Neural crest cell (in vitro differentiated cells): ENCODE measurements at regions not wholly inside any gene's neighbourhood (a gene's known extent, or its start where the extent isn't known, plus 50 kb on each side); places are given as distances from the start of the nearest gene placed in this dataset.
A peak's percentile ranks its signal among the peaks of the same experiment; 100 is the strongest.

Source experiments
- DNase-seq: peaks from one replicate; pipeline ENCODE4 v3.0.0; 2021; ENCODE audit warnings: low read depth, mixed read lengths, low spot score
- H3K27ac Mint-ChIP-seq: one replicate; pipeline ENCODE4 v1.8.0; 2021; ENCODE audit warnings: mild to moderate bottlenecking, mixed read lengths; ENCODE audit not compliant: unreplicated experiment
- H3K27me3 Mint-ChIP-seq: 2 replicates; pipeline ENCODE4 v1.8.0; 2021; ENCODE audit warnings: low read depth, mild to moderate bottlenecking, mixed read lengths
- H3K36me3 Mint-ChIP-seq: 2 replicates; pipeline ENCODE4 v1.8.0; 2021; ENCODE audit warnings: low read depth, mild to moderate bottlenecking, mixed read lengths
- H3K4me1 Mint-ChIP-seq: 2 replicates; pipeline ENCODE4 v1.8.0; 2021; ENCODE audit warnings: mixed read lengths
- H3K4me3 Mint-ChIP-seq: one replicate; pipeline ENCODE4 v1.8.0; 2021; ENCODE audit warnings: mild to moderate bottlenecking, mixed read lengths
- H3K9me3 Mint-ChIP-seq: 2 replicates; pipeline ENCODE4 v1.8.0; 2021; ENCODE audit warnings: mixed read lengths
- CTCF ChIP-seq: fragments of 200-600 bp; sonication (generic); conservative IDR thresholded peaks from 2 replicates; pipeline ENCODE4 v1.5.0; 2021; ENCODE audit warnings: antibody characterized with exemption, mild to moderate bottlenecking

- Mint-ChIP-seq H3K36me3 (peaks cover 2% of the 10 kb centered on the region), H3K27ac (no peak overlapping the region), H3K4me3 (no peak overlapping the region), H3K4me1 (no peaks in the 10 kb centered on the region), H3K27me3 (no peaks in the 10 kb centered on the region), H3K9me3 (peaks cover 4% of the 10 kb centered on the region)
- no peak for TF ChIP-seq CTCF
- DNase-seq: no peak
Measured at GRCh38 chr5:103847060-103847459, 284.5 kb upstream of the NUDT12 start.

GRCh38 chr5:103842936-103843335 is 280.3 kb upstream of the NUDT12 start:
- Mint-ChIP-seq H3K4me3 (no peak overlapping the region), H3K27ac (no peak overlapping the region), H3K9me3 (peaks cover 5% of the 10 kb centered on the region), H3K36me3 (peaks cover under 1% of the 10 kb centered on the region), H3K4me1 (peaks cover 5% of the 10 kb centered on the region), H3K27me3 (no peaks in the 10 kb centered on the region)
- no peak for DNase-seq
- no peak for TF ChIP-seq CTCF

- Mint-ChIP-seq H3K4me3 (no peak overlapping the region), H3K4me1 (peaks cover 5% of the 10 kb centered on the region), H3K36me3 (no peaks in the 10 kb centered on the region)
Measured at GRCh38 chr5:103840600-103840999, 278.0 kb upstream of the NUDT12 start.

GRCh38 chr5:103834216-103834615 is 271.6 kb upstream of the NUDT12 start:
- Mint-ChIP-seq H3K9me3 (peaks cover 7% of the 10 kb centered on the region), H3K4me1 (peaks cover 5% of the 10 kb centered on the region), H3K27ac (no peak overlapping the region), H3K4me3 (no peak overlapping the region), H3K27me3 (no peaks in the 10 kb centered on the region), H3K36me3 (no peaks in the 10 kb centered on the region)
- DNase-seq: no peak
- no peak for TF ChIP-seq CTCF

More at GRCh38 chr5:103840600-103840999, 278.0 kb upstream of the NUDT12 start:
- Mint-ChIP-seq H3K27me3 (no peaks in the 10 kb centered on the region), H3K9me3 (peaks cover 3% of the 10 kb centered on the region), H3K27ac (no peak overlapping the region)
- TF ChIP-seq CTCF: no peak
- no peak for DNase-seq

GRCh38 chr5:103829585-103829984 is 267.0 kb upstream of the NUDT12 start:
- Mint-ChIP-seq H3K9me3 (peaks cover 13% of the 10 kb centered on the region), H3K27ac (no peak overlapping the region), H3K4me3 (no peak overlapping the region), H3K36me3 (peaks cover 3% of the 10 kb centered on the region), H3K4me1 (no peaks in the 10 kb centered on the region), H3K27me3 (no peaks in the 10 kb centered on the region)
- peak; percentile 57 for TF ChIP-seq CTCF
- DNase-seq: no peak

GRCh38 chr5:103827976-103828375 is 265.4 kb upstream of the NUDT12 start:
- H3K4me3 Mint-ChIP-seq: no peak overlapping the region
- no peak for TF ChIP-seq CTCF
- peaks cover 9% of the 10 kb centered on the region for H3K9me3 Mint-ChIP-seq
- H3K4me1 Mint-ChIP-seq: no peaks in the 10 kb centered on the region
- H3K27me3 Mint-ChIP-seq: no peaks in the 10 kb centered on the region
- DNase-seq: no peak
- no peak overlapping the region for H3K27ac Mint-ChIP-seq
- H3K36me3 Mint-ChIP-seq: peaks cover 3% of the 10 kb centered on the region
